HG03097 (cell line): ENCODE measurements at regions not wholly inside any gene's neighbourhood (a gene's known extent, or its start where the extent isn't known, plus 50 kb on each side); places are given as distances from the start of the nearest gene placed in this dataset.
"Not testable (repeated sequence)": the region's sequence is repeated elsewhere in the genome, so short reads cannot be mapped to it uniquely, and the experiment has no call there.

Experiments used
- ATAC-seq: cut with Tn5 transposase; IDR thresholded peaks from one replicate; pipeline ENCODE4 v1.9.1; 2021; ENCODE audit not compliant: unreplicated experiment, low FRiP score

DNA sequence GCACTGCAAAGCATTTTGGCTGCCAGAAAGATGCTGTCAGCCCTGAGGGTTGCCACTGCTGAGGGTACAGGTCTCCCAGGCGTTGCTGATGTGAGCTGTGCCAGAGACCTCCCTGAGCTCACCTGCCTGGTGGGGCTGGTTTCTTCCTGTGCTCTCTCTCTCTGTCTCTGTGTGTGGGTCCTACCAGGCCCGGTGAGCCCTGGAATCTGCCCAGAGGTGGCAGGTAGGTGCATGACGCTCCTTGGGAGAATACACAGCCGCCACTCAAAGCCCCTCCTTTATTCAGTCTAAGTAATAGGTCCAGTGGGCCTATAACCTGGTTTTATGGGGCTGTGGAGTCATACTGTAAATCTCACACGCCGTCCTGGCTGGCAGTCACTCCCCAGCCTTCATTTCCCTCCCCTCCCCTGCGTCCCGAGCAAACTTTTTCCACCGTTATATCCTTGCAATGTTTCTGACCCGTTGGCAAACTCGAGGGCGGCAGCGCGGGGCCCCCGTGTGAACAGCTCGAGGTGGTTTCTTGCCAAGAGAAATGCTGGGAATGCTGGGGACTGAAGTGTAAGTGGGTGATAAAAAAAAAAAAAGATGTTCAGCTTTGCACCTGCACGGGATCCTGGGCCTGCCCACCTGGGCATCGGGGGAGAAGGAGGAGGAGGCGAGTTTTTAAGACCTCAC, 245.9 kb downstream of the CRLF2 start:
- no peak for ATAC-seq

- ATAC-seq = peak; percentile 59
Measured at GRCh38 chrX:964831-965416, 247.5 kb downstream of the CRLF2 start.

DNA sequence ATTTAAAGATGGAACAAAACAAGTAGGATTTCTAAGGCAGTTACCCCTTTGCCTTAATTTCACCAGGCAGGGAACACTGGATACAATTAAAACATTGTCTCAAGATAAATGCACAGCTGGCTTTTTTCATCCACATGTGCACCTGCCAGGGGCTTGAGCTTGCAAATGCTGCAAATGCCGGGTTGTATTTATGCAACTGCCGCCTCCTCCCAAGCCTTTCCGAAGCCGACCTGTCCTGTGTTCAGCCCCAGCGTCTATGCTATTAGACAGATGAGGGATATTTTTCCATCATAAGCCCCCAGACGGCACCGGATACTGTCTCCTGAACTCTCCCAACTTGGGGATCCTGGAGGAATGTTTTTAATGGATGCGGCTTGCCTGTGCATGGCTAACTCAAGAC, 251.6 kb downstream of the CRLF2 start:
- no peak for ATAC-seq

DNA sequence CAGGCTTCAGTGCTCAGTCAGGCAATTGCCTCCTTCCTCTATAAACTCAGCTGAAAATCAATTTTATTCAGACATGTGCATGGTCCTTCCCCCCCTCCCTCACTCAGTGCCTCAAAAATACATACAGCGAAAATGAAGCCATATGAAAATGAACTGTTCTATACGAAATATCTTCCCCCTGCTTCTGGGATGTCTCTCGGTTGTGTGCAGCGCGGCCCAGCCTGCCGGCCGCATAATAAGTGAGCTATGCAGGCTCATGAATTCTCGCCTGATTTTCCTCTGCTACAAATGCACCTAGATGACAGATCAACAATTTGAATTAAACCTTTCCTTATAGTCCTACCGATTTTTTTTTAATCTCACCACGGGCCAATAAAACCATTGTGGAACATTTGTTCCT, 252.9 kb downstream of the CRLF2 start:
- no peak for ATAC-seq

DNA sequence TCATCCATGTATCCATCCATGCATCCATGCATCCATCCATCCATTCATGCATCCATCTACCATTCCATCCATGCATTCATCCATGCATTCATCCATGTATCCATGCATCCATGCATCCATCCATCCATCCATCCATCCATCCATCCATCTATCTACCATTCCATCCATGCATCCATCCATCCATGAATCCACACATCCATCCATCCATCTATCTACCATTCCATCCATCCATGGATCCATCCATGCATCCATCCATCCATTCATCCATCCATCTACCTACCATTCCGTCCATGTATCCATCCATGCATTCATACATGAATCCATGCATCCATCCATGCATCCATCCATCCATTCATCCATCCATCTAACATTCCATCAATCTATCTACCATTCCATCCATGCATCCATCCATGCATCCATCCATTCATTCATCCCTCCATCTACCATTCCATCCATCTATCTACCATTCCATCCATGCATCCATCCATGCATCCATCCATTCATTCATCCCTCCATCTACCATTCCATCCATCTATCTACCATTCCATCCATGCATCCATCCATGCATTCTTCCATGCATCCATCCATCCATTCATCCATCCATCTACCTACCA, 257.2 kb downstream of the CRLF2 start:
- ATAC-seq = not testable (repeated sequence)

DNA sequence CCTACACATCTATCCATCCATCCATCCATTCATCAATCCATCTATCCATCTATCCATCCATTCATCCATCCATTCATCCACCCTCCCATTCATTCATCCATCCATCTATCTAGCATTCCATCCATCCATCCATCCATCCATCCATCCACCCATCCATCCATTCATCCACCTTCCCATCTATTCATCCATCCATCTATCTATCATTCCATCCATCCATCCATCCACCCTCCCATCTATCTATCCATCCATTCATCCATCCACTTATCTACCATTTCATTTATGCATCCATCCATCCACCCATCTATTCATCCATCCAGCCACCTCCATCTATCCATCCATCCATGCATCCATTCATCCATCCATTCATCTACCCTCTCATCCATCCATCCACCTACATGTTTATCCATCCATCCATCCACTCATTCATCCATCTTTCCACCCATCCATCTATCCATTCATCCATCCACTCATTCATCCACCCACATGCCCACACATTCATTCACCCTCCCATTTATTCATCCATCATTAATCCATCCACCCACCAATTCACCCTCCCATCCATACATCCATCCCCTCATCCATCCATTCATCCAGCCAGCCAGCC, 258.5 kb downstream of the CRLF2 start:
- ATAC-seq = no peak

DNA sequence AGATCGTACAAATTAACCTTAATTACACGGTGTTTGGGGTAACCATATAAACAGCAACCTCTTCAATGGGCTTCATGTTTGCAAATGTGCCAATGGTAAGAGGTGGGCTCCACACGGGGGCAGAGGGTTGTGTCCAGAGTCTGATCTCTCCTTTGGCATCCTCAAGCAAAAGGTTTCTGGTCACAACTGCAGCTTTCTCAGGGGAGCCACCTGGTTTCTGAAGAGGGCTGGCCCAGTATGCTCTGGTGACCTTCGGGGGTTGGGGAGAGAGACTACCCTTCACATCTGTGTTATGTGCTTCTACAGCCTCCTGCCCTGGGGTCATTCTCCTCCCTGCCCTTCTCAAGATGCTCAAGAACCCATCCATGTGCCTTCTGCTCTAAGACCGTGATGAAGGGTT, 259.6 kb downstream of the CRLF2 start:
- ATAC-seq = no peak

DNA sequence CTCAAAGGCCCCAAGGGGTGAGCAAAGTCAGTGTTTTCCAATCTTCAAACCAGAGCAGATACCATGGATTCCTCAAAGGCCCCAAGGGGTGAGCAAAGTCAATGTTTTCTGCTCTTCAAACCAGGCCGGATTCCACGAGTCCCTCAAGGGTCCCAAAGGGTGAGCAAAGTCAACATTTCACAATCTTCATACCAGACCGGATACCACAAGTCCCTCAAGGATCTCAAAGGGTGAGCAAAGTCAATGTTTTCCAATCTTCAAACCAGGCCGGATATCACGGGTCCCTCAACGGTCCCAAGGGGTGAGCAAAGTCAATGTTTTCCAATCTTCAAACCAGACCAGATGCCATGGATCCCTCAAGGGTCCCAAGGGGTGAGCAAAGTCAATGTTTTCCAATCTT, 265.2 kb downstream of the CRLF2 start:
- ATAC-seq = not testable (repeated sequence)

GRCh38 chrX:943035-943434, 269.4 kb downstream of the CRLF2 start:
- no peak for ATAC-seq

- no peak for ATAC-seq
Measured at GRCh38 chrX:940691-941090, 271.8 kb downstream of the CRLF2 start.

DNA sequence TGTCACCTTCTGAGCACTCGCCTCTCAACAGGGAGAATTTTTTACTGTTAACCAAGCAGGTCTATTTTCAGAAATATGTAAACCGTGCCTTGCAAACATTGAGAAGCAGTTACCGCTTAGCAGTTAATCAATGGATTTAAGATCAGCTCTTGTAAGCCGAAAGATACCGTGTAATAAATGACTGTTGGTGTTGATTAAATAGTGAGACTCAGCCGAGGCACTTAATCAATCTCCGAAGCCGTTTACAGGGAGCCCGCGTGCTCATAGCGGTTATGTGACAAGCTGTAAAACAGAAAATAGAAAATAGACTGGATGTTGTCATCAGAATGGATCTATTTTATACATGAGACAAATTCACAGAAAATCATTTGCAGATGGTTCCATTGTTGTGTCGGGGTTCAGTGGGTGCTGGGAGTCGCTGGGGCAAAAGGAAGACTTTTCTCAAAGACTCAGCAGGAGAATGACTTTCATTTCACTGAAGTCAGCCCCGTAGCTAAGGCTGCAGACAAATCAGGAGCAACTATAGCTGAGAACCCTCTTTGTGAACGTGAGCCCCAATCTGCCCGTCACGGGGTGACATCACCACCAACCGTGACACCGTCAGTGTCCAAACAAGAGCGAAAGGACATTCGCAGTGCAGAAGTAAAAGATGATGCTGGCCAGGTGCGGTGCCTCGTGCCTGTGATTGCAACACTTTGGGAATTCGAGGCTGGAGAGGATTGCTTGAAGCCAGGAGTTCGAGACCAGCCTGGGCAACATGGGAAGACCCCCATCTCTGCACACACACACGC, 275.3 kb downstream of the CRLF2 start:
- ATAC-seq = no peak

DNA sequence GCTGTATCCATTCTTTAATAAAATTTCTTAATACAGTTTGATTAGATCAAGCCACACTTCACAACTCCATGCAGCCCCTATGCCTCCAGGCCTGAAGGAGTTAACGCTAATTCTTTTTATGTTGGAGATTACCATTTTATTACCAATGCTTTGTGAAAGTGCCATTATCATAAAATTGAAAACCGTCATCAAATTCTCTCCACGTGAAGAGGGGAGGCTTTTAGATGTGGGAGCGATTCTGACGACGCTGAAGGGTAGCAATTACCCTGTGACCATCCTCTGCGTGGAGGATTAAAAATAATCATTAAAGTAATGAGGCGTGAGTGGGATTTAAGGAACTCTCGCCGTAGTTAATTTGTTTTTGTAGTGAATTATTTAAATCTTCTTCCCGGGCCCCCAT, 278.8 kb downstream of the CRLF2 start:
- no peak for ATAC-seq

DNA sequence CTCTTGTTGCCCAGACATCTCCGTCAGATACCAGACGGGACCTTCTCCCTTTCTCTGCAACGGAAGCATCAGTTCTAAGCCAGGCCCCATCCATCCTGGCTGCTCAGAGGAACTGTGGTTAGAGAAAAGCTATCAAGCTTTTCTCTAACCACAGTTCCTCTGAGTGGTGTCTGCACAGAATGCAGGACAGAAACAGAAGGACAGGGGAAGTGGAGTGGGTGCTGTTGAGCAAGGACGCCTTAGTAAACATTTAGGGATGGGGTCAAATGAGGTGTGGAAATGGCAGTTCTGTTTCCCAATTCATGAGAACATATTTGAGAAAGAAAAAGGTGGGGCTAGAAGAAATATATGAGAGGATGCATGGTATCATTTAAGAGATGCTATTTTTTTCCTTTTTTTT, 283.8 kb downstream of the CRLF2 start:
- ATAC-seq = no peak

- no peak for ATAC-seq
Measured at GRCh38 chrX:926991-927390, 285.5 kb downstream of the CRLF2 start.

- no peak for ATAC-seq
Measured at GRCh38 chrX:926070-926469, 286.4 kb downstream of the CRLF2 start.

- no peak for ATAC-seq
Measured at GRCh38 chrX:925652-926061, 286.8 kb downstream of the CRLF2 start.

GRCh38 chrX:925094-925493, 287.4 kb downstream of the CRLF2 start:
- ATAC-seq = no peak

- no peak for ATAC-seq
Measured at GRCh38 chrX:924017-924416, 288.4 kb downstream of the CRLF2 start.

GRCh38 chrX:920234-920799, 289.7 kb downstream of the SHOX start:
- ATAC-seq = no peak

- no peak for ATAC-seq
Measured at GRCh38 chrX:916230-916599, 285.6 kb downstream of the SHOX start.
